ENCODE measurements at regions not wholly inside any gene's neighbourhood (a gene's known extent, or its start where the extent isn't known, plus 50 kb on each side); places are given as distances from the start of the nearest gene placed in this dataset.

DNA sequence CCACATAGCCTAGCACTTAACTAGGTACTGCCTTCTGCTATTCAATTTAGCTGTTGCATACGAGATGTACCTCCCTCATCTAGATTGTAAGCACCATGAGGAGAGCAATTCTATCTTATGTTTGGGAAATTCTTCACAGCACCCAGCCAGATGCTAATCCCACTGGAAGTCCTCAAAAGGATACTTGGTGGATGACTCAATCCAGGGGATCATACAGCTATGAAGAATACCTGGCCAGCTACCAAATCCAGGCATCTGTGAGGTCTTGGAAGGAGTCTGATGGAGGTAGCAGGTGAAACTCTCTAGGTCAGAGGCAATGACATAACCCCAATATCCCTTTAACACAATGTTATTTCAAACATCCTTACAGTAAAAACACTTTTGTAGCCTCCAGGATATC is 167.8 kb upstream of the NCAM1 start:
- TF ChIP-seq, protein P1, sequence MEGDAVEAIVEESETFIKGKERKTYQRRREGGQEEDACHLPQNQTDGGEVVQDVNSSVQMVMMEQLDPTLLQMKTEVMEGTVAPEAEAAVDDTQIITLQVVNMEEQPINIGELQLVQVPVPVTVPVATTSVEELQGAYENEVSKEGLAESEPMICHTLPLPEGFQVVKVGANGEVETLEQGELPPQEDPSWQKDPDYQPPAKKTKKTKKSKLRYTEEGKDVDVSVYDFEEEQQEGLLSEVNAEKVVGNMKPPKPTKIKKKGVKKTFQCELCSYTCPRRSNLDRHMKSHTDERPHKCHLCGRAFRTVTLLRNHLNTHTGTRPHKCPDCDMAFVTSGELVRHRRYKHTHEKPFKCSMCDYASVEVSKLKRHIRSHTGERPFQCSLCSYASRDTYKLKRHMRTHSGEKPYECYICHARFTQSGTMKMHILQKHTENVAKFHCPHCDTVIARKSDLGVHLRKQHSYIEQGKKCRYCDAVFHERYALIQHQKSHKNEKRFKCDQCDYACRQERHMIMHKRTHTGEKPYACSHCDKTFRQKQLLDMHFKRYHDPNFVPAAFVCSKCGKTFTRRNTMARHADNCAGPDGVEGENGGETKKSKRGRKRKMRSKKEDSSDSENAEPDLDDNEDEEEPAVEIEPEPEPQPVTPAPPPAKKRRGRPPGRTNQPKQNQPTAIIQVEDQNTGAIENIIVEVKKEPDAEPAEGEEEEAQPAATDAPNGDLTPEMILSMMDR (IDR thresholded peaks at IDR 0.05): no peak
- TF ChIP-seq POLR2A (IDR thresholded peaks at IDR 0.05): no peak
